HG02642 (cell line): ENCODE measurements at regions not wholly inside any gene's neighbourhood (a gene's known extent, or its start where the extent isn't known, plus 50 kb on each side); places are given as distances from the start of the nearest gene placed in this dataset.
"Not testable (repeated sequence)": the region's sequence is repeated elsewhere in the genome, so short reads cannot be mapped to it uniquely, and the experiment has no call there.

Experiments
- ATAC-seq: cut with Tn5 transposase; IDR thresholded peaks from one replicate; pipeline ENCODE4 v1.9.1; 2021; ENCODE audit warnings: mild to moderate bottlenecking; ENCODE audit not compliant: unreplicated experiment, poor library complexity

GRCh38 chr7:34567906-34568305 lies 90.1 kb upstream of the NPSR1 start:
- ATAC-seq, result no peak

GRCh38 chr7:34569975-34570699 lies 87.9 kb upstream of the NPSR1 start:
- no peak for ATAC-seq

DNA sequence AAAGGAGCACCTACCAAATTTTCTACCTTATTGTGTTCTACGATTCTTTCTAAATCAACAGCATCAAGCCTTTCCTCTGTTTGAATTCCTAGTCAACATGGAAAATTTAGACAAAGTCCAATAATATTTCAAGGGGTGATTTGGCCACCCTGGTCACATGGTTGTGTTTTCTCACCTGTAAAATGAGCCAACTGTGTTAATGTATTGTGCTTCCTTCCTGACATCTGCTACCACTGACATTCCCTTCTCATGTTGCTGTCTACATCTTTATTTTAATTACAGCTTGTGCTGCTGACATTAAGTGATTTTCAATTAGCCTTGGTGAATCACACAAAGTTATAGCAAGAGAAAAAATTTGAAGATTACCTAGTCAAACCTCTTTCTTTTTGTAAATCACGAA lies 83.0 kb upstream of the NPSR1 start:
- ATAC-seq, result no peak

DNA sequence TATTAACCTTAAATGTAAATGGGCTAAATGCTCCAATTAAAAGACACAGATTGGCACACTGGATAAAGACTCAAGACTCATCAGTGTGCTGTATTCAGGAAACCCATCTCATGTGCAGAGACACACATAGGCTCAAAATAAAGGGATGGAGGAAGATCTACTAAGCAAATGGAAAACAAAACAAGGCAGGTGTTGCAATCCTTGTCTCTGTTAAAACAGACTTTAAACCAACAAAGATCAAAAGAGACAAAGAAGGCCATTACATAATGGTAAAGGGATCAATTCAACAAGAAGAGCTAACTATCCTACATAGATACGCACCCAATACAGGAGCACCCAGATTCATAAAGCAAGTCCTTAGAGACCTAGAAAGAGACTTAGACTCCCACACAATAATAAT lies 80.1 kb upstream of the NPSR1 start:
- not testable (repeated sequence) for ATAC-seq

GRCh38 chr7:34581698-34582097 lies 76.3 kb upstream of the NPSR1 start:
- ATAC-seq, result not testable (repeated sequence)

DNA sequence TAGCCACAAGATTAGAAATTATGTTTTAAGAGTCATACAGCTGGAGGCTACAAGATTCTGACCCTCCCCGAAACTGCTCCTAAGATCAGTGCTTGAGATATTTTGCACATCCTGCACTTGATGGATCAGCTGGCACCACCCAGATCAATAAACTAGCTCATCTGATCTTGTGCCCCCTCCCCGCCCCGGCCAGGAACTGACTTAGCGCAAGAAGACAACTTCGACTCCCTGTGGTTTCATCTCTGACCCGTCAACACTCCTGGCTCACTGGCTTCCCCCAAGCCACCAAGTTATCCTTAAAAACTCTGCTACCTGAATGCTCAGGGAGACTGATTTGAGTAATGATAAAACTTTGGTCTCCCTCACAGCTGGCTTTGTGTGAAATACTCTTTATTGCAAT lies 73.5 kb upstream of the NPSR1 start:
- no peak for ATAC-seq

- ATAC-seq, result no peak
These were observed 61.1 kb upstream of the NPSR1 start for GRCh38 chr7:34596887-34597286.

- no peak for ATAC-seq
These were observed 54.1 kb upstream of the NPSR1 start for GRCh38 chr7:34603711-34604444.
